HG02759 (cell line): ENCODE measurements at regions not wholly inside any gene's neighbourhood (a gene's known extent, or its start where the extent isn't known, plus 50 kb on each side); places are given as distances from the start of the nearest gene placed in this dataset.
"Not testable (repeated sequence)": the region's sequence is repeated elsewhere in the genome, so short reads cannot be mapped to it uniquely, and the experiment has no call there.

ENCODE experiments used
- ATAC-seq: cut with Tn5 transposase; IDR thresholded peaks from one replicate; pipeline ENCODE4 v1.9.1; 2021; ENCODE audit warnings: mild to moderate bottlenecking, moderate library complexity; ENCODE audit not compliant: unreplicated experiment

DNA sequence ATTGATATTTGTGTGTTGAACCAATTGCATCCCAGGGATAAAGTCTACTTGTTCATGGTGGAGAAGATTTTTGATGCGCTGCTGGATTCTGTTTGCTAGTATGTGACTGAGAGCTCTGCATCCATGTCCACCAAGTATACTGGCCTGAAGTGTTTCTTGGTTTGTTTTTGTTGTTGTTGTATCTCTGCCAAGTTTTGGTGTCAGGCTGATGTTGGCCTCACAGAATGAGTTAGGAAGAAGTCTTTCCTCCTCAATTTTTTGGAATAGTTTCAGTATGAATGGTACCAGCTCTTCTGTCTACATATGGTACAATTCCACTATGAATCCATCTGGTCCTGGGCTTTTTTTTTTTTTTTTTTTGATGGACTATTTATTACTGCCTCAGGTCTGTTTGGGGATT, 50.9 kb upstream of the OSTN start:
- no peak for ATAC-seq

DNA sequence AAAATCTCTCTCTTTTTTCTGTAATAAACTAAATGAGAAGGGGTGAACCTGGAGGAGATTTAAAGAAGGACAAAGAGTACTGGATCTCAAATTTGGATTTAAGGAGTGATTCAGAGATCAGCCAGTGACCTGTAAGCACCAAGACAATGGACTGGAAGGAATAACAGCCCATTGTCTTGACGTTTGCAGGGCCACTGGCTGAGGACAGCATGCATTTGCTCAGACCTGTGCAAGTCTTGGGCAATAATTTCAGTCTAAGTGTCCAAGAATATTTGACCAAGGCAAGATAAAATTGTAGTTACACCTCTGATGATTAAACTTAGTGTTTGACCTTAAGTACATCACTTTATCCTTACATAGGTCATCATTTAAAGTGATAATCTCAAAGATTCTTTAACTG, 55.8 kb upstream of the OSTN start:
- ATAC-seq: no peak

- no peak for ATAC-seq
These were observed 57.3 kb upstream of the OSTN start for GRCh38 chr3:191141728-191142127.

DNA sequence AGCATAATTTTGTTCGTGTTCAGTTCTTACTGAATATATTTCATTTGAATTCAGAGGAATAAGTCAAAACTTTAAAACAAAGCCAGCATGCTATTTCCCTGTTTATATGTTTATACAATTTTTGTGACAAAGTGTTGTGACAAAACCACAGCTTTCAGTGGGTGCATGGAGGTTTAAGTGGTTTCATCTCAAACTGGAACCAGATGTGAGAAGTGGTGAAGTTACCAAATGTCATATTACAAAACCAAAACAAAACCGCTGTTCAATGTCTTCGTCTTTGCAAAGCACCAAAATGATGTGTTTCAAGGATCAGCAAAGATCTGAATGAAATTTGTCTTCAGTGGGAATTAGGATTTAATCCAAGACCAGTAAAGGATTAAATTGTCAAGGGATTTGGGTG, 59.3 kb upstream of the OSTN start:
- no peak for ATAC-seq

GRCh38 chr3:191138937-191139336, 60.1 kb upstream of the OSTN start:
- ATAC-seq: no peak

DNA sequence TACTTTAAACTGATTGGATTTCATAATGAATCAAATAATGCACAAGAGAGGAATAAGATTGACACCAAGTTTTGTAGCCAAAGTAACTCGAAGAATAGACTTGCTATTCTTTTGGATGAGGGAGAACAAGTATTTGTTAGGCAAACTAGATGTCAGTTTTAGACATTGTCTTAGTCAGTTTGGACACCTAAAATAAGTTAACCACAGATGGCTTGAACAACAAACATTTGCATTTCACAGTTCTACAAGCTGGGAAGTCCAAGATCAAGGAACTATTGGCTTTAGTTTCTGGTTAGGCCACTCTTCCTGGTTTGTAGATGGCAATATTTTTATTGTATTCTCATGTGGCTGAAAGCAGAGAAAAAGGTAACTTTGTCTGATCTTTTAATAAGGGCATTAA, 61.3 kb upstream of the OSTN start:
- ATAC-seq: no peak

- ATAC-seq: no peak
These were observed 62.7 kb upstream of the OSTN start for GRCh38 chr3:191136347-191136746.

DNA sequence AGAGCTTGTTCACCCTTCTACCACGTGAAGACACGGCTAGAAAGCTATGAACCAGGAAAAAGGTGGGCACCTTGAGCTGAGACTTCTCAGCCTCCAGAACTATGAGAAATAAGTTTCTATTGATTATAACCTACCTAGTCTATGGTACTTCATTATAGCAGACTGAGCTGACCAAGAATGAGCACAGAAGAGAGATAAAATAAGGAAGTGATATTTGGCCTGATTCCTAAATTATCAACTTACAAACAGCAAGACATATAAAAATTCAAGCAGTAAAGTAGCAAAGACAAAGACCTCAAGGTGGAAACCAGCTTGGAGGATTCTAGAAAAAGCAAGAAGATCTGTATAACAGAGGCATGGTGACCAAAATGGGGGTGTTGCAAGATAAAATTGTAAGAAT, 63.9 kb upstream of the OSTN start:
- ATAC-seq: no peak

- ATAC-seq: no peak
These were observed 65.7 kb upstream of the OSTN start for GRCh38 chr3:191133359-191133758.

DNA sequence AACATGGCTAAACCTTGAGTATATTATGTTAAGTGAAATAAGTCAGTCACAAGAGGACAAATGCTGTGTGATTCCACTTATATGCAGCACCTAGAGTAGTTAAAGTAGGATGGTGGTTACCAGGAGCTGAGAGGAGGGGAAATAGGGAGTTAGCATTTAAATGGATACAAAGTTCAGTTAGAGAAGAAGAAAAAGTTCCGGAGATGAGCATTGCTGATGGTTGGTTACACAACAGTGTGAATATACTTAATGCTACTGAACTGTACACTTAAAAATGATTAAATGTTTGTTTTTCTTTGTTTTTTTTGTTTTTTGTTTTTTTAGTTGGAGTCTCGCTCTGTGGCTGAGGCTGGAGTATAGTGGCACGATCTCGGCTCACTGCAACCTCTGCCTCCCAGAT, 67.7 kb upstream of the OSTN start:
- ATAC-seq: no peak

DNA sequence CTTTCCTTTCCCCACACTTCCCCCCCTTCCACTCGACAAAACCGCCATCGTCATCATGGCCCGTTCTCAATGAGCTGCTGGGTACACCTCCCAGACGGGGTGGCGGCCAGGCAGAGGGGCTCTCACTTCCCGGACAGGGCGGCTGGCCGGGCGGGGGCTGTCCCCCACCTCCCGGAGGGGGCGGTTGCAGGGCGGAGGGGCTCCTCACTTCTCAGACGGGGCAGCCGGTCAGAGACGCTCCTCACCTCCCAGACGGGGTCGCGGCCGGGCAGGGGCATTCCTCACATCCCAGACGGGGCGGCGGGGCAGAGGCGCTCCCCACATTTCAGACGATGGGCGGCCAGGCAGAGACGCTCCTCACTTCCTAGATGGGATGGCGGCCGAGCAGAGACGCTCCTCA, 74.2 kb upstream of the OSTN start:
- not testable (repeated sequence) for ATAC-seq

- no peak for ATAC-seq
These were observed 75.1 kb upstream of the OSTN start for GRCh38 chr3:191123946-191124345.

GRCh38 chr3:191123231-191123630, 75.8 kb upstream of the OSTN start:
- no peak for ATAC-seq

DNA sequence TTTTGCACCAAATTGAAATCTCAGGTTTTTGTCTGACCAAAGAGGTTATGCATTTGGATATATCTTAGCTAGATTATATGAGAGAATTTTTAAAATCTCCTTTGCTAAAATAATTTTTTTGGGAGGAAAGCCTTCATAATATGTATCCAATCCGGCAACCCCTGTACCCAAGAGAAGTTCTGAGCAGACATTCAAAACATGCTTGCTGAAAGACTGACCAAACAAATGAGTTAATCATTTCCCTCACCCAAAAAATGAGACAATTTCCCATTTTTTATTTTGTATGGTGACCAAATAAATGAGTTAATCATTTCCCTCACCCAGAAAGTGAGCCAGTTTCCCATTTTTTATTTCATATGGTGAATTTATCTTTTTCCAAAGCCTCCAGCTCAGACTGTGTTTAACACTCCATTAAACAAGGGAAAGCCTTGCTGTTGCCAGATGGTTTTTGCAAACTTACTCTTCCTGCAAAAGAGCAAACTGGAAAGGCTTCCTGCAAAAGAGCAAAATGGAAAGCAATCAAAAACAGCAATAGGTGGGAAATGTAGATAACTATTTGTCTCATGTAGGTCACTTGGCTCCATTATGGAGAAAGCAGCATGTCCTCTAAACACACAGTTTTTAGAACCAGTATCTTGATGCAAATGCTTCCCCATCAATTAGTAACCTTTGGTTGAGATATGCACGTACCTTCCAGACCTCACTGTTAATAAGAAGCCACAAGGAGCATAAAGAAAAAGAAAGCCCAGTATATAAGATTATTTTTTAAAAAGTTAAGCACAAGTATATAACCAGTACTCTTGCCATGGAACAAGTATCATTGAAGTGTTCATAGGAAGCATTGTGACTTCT, 78.4 kb upstream of the OSTN start:
- peak; percentile 60 for ATAC-seq

DNA sequence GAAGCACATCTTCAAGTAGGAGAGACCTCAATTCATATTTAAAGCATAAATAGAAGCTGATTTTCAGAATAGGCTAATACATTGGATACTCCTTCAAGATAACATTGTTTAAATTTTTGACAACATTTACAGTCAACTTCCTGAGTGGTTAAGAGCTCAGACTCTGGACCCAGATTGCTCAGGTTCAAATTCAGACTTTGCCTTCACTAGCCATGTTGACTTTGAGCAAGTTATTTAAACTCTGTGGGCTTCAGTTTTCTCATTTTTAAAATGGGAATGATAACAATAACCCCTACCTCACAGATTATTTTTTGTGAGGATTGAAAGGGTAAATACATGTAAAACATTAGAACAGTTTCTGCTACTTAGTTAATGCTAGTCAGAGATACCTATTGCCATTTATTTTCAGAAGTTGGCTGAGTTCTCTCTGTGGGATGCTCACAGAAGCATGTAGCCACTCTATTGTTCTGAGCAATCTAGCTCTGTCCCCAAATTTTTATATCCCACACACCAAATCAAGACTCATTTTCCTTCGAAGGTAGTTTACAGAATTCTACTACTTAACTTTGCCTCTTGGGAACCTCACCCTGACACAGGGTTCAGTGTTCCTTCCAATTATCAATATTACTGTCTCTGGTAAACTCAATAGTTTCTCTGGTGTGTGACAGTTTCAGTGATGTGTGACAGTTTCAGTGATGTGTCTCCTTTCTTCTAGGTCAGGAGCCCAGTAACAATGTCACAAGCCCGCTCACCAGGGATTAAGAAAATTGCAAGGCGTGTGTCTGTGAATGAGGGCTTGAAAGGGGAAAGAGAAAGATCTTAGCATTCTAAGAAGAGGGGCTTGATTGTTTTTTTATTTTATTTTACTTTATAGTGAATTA, 79.4 kb upstream of the OSTN start:
- ATAC-seq: peak; percentile 90

- no peak for ATAC-seq
These were observed 87.3 kb upstream of the OSTN start for GRCh38 chr3:191111722-191112121.

GRCh38 chr3:191105418-191105817, 93.6 kb upstream of the OSTN start:
- peak; percentile 89 for ATAC-seq

DNA sequence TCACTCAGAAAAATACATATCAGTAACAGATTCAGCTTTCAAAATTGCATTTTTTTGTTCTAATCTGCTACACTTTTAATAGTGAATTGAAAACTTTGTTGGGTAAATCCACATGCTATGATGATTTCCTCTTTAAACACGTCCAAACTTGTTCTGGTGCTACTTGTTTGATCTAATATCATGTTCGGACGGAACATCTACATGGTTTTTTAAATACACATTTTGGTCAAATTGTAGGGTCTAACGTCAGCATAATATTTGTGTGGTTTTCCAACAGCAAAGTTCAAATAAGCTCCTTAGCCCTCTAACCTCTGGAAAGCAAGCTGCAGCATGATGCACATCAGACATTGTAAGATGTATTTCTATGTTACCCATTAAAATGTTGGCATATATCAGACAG, 98.5 kb upstream of the OSTN start:
- ATAC-seq: no peak

- ATAC-seq: no peak
These were observed 104.8 kb upstream of the OSTN start for GRCh38 chr3:191094057-191094845.

GRCh38 chr3:191087391-191087790, 111.7 kb upstream of the OSTN start:
- no peak for ATAC-seq

DNA sequence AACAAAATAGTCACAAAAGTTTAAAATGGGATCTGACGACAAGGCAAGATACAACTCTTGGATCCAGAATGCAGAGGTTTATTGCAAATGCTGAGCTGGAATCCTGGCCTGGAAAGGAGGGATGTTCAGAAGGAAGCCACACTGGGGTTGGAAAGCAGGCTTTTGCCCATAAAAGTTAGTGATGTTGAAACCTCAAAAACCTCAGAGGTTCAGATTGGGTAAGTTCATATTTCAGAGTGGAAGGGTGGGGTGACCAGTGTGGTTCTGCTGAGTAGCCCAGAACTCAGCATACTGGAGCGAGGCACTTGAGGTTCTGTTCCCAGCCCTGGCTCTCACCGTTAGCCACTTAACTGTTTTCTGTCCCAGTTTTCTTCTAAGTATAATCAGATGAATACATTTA, 114.0 kb upstream of the OSTN start:
- ATAC-seq: no peak
